Activated CD4-positive, alpha-beta memory T cell treated with anti-CD3 and anti-CD28 coated beads for 36 hours (primary cell): ENCODE measurements at regions not wholly inside any gene's neighbourhood (a gene's known extent, or its start where the extent isn't known, plus 50 kb on each side); places are given as distances from the start of the nearest gene placed in this dataset.

Experiments
- CTCF ChIA-PET: fragments of 350-600 bp; sonication (Branson Sonifier 250); formaldehyde crosslinking; loops from one replicate; lab custom pipeline; 2021; ENCODE audit warnings: antibody characterized with exemption, inconsistent platforms; lab: Charles Lee
- POLR2A ChIA-PET: fragments of 350-600 bp; sonication (Branson Sonifier 250); formaldehyde crosslinking; loops from one replicate; lab custom pipeline; 2021; ENCODE audit warnings: antibody characterized with exemption; lab: Charles Lee
- DNase-seq: peaks from one replicate; pipeline ENCODE4 v3.0.0-alpha.2; 2020
- H3K27ac Mint-ChIP-seq: one replicate; pipeline ENCODE4 v1.8.0; 2021; ENCODE audit warnings: mixed read lengths
- H3K27me3 Mint-ChIP-seq: one replicate; pipeline ENCODE4 v1.8.0; 2021; ENCODE audit warnings: mixed read lengths
- H3K36me3 Mint-ChIP-seq: one replicate; pipeline ENCODE4 v1.8.0; 2021; ENCODE audit warnings: mixed read lengths
- H3K4me1 Mint-ChIP-seq: one replicate; pipeline ENCODE4 v1.8.0; 2021; ENCODE audit warnings: low read depth, mixed read lengths
- H3K4me3 Mint-ChIP-seq: one replicate; pipeline ENCODE4 v1.8.0; 2021; ENCODE audit warnings: mild to moderate bottlenecking, mixed read lengths
- H3K9me3 Mint-ChIP-seq: one replicate; pipeline ENCODE4 v1.8.0; 2021; ENCODE audit warnings: mixed read lengths
- intact Hi-C: fragments of 100-400 bp; cut with micrococcal nuclease; formaldehyde crosslinking; loops from one replicate; pipeline ENCODE4 v1.15.1; 2023

DNA sequence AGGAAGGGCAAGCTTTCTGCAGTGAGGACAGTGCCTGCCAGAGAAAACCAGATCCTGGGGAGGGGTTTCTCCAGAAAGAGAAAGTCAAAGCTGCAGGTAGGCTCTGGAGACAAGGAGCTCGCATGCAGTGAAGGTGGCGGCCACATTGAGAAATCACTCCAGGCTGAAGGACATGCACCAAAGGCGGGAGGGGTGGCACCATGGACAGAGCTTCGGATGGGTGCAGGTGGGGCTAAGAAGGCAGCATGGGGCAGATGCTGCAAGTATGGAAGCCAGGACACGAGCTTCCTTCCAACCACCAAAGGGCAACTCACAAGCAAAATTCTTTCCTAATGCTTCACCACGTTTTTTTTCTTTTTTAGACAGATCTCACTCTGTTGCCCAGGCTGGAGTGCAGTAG is 104.4 kb upstream of the SLC35G4 start:
- intact Hi-C loops = no loop called here

DNA sequence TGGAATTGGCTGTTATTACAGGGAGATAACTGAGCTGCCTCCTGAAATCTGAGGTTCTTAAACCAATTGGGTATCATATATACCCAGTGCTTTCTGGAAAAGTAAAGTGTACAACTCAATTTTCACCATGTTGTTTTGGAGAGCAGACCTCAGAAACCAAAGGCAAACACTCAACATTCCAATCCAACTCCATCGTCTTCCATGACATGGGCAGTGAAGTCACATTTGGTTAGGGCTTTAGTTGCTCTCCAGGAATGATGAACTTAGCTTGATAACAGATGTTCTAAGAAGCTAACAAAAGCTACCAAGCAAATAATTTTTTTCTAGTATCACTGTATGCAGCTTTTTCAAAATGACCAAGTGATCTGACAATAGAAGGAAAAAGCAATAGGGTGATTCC is 107.0 kb upstream of the SLC35G4 start:
- Mint-ChIP-seq H3K27me3 (peaks cover 2% of the 10 kb centered on the region), H3K27ac (no peak overlapping the region), H3K36me3 (no peaks in the 10 kb centered on the region), H3K4me3 (no peak overlapping the region), H3K9me3 (no peaks in the 10 kb centered on the region), H3K4me1 (no peaks in the 10 kb centered on the region)
- ChIA-PET CTCF (interaction anchor here (1.5 kb wide), 1 partner anchor 17 kb away, joined by 5 read pairs; no protein-coding TSS in a partner anchor), POLR2A (no interaction called here)
- intact Hi-C loops = no loop called here
- DNase-seq = no peak

More for the DNA sequence above, 104.4 kb upstream of the SLC35G4 start:
- Mint-ChIP-seq H3K27me3 (peaks cover 2% of the 10 kb centered on the region), H3K4me3 (no peak overlapping the region), H3K36me3 (no peaks in the 10 kb centered on the region), H3K9me3 (no peaks in the 10 kb centered on the region), H3K27ac (no peak overlapping the region), H3K4me1 (no peaks in the 10 kb centered on the region)
- POLR2A ChIA-PET = no interaction called here
- CTCF ChIA-PET = interaction anchor here (1.1 kb wide), 1 partner anchor 195 kb away, joined by 4 read pairs; no protein-coding TSS in a partner anchor
- no peak for DNase-seq

DNA sequence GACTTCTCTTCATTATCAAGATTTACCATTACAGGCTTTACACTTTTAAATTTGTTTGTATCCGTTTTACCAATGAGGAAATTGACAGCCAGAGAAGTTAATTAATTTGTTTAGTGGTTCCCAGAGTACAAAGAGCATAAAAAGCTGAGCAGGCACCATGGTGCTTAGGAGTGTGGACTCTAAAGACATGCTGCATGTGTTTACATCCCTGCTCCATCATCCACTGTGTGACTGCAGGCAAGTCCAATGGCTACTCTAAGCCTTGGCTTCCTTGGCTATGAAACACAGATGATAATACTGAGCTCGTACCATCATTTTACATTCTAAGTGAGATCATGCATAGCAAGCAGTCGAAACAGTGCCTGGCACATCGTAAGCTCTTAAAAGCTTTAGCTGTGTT is 108.0 kb upstream of the SLC35G4 start:
- ChIA-PET POLR2A (no interaction called here), CTCF (interaction anchor here (0.5 to 1.5 kb wide), 2 partner anchors 18 to 154 kb away, joined by 3 to 5 read pairs; no protein-coding TSS in a partner anchor)
- Mint-ChIP-seq H3K27ac (no peak overlapping the region), H3K4me3 (no peak overlapping the region), H3K27me3 (peaks cover 2% of the 10 kb centered on the region), H3K9me3 (no peaks in the 10 kb centered on the region), H3K36me3 (no peaks in the 10 kb centered on the region), H3K4me1 (no peaks in the 10 kb centered on the region)
- DNase-seq = no peak
- intact Hi-C loops = no loop called here

DNA sequence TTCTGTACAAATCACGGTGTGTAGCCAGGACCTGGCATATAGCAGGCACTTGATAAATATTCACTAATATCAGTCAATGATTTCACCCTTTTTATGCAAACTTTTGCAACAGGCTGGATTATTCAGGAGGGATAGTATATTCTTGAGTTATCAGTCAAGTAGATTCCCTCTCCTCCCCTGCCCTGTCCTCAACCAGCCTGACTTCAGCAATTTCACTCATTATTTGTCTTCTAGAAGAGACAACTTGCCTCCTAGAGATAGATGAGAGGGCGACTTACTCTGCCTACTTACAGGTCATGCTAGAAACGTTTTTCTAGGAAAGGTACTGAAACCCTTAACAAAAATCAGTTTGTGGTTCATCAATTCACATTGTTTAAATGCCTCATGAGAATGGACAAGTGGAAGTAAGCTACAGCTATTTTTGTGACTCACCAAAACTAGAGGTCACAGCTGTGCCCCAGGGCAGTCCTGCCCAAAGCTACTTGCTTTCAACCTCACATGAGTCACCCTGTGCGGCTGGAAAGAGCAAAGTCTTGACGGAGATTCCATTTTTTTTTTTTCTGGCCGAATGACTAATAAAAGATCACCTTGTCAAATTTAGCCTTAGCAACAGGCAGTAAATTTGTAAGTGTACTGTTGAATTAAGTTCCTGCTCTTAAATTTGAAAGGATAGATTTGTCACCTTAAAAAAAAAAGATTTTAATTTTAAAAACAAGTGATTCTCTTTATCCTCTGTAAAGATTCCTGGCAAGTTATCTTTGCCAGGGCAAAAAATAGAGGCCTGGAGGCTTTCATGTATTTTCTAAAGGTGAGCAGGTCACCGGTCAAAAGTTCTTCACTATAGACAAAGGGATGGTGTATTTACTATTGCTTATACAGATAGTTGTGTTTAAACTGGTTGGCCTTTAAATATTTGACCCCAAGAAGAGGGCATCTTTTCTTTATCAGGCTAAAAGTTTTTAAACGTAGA is 109.0 kb upstream of the SLC35G4 start:
- H3K9me3 Mint-ChIP-seq = no peaks in the 10 kb centered on the region
- H3K27me3 Mint-ChIP-seq = peaks cover 2% of the 10 kb centered on the region
- H3K4me3 Mint-ChIP-seq = no peak overlapping the region
- H3K4me1 Mint-ChIP-seq = no peaks in the 10 kb centered on the region
- CTCF ChIA-PET = interaction anchor here (0.5 to 0.6 kb wide), 3 partner anchors 12 to 155 kb away, joined by 3 to 4 read pairs (median 3); no protein-coding TSS in a partner anchor
- DNase-seq = no peak
- POLR2A ChIA-PET = no interaction called here
- no peak overlapping the region for H3K27ac Mint-ChIP-seq
- intact Hi-C loops = no loop called here
- H3K36me3 Mint-ChIP-seq = no peaks in the 10 kb centered on the region

DNA sequence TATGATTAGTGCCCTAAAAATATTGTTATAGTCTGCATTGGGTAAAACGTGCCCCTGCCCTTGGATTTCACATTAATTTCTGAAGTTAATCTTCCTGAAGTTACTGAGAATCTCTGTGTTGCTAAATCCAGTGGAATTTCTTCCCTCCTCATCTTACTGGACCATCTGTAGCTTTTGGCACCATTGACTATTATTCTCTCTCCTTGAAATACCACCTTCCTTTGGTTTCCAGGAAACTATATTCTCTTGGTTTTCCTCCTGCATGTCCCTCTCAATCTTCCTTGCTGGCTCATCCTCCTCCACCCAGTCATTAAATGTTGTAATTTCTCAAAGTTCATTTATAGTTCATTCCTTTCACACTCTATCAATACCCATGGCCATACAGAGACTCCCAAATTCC is 110.6 kb upstream of the SLC35G4 start:
- H3K9me3 Mint-ChIP-seq = no peaks in the 10 kb centered on the region
- no peaks in the 10 kb centered on the region for H3K36me3 Mint-ChIP-seq
- DNase-seq = no peak
- no peak overlapping the region for H3K4me3 Mint-ChIP-seq
- CTCF ChIA-PET = no interaction called here
- intact Hi-C loops = no loop called here
- H3K27ac Mint-ChIP-seq = no peak overlapping the region
- no peaks in the 10 kb centered on the region for H3K4me1 Mint-ChIP-seq
- POLR2A ChIA-PET = no interaction called here
- H3K27me3 Mint-ChIP-seq = no peaks in the 10 kb centered on the region

DNA sequence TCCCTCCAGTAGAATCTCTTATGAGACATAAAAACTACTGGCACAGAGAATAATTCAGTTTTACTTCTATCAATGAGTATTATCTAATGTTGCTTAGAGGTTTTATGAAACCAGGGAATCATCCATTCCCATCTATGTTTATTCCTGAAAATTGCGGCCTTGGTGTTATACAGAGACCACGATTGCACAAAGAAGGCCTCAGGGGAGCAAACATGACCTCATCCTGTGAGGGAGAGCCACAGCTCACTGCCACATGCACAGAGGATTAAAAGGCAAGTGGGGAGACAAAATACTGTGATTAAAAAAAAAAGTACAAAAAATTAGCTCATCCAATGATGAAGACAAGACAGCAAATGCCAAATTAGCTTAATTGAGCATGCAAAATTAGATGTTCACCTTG is 111.8 kb upstream of the SLC35G4 start:
- no peak overlapping the region for H3K27ac Mint-ChIP-seq
- H3K4me1 Mint-ChIP-seq = no peaks in the 10 kb centered on the region
- POLR2A ChIA-PET = no interaction called here
- intact Hi-C loops = no loop called here
- no peaks in the 10 kb centered on the region for H3K36me3 Mint-ChIP-seq
- CTCF ChIA-PET = no interaction called here
- no peak for DNase-seq
- H3K27me3 Mint-ChIP-seq = no peaks in the 10 kb centered on the region
- no peaks in the 10 kb centered on the region for H3K9me3 Mint-ChIP-seq
- no peak overlapping the region for H3K4me3 Mint-ChIP-seq

DNA sequence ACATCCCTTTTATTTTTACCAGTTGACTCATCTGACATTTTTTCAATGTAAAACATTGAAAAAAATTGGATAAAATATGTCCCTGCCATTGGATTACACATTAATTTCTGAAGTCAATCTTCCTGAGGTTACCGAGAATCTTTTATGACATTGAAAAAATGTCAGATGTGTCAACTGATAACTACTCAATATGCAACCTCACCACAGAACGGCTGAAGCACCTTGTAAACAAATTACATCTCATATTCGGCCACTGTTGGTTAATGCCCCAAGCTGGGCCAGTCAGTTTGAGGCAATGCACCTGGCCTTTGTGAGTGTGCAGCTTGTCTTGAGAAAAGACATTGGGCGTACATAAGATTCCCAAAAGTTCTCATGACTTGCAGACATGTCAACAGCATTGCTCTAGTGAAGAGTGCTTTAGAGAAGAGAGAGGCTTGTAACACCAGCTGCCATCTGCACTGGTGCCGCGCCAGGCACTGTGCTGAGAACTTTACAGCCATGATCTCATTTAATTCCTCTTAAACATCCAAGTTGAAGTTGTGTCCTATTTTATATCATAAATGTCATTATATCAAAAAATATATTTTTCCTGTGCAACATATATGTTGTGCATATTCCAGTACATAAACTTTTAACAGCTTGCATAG is 112.7 kb upstream of the SLC35G4 start:
- H3K9me3 Mint-ChIP-seq = no peaks in the 10 kb centered on the region
- H3K27me3 Mint-ChIP-seq = no peaks in the 10 kb centered on the region
- H3K36me3 Mint-ChIP-seq = no peaks in the 10 kb centered on the region
- H3K4me1 Mint-ChIP-seq = no peaks in the 10 kb centered on the region
- no peak for DNase-seq
- ChIA-PET CTCF (no interaction called here), POLR2A (no interaction called here)
- intact Hi-C loops = no loop called here
- H3K4me3 Mint-ChIP-seq = no peak overlapping the region
- H3K27ac Mint-ChIP-seq = no peak overlapping the region

DNA sequence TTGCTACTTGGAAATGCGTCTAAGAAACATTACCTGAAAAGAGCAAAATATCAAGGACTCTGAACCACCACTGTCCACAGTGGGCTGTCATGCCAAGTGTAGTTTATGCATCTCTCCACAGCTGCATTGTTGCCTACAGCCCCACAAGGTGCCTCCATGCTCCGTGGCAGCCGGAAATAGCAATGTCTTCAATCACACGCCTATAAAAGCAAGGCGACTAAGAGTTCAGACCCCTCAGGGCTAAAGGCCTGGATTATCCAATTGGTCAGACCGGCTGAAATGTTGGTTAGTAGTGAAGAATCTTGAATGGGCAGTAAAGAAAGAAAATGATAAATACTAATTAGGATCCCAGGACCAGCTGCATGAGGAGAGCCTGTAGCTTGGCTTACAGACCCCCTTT is 114.0 kb upstream of the SLC35G4 start:
- Mint-ChIP-seq H3K27me3 (no peaks in the 10 kb centered on the region), H3K4me1 (no peaks in the 10 kb centered on the region), H3K9me3 (no peaks in the 10 kb centered on the region), H3K36me3 (no peaks in the 10 kb centered on the region), H3K4me3 (no peak overlapping the region), H3K27ac (no peak overlapping the region)
- POLR2A ChIA-PET = no interaction called here
- no peak for DNase-seq
- CTCF ChIA-PET = no interaction called here
- intact Hi-C loops = no loop called here

DNA sequence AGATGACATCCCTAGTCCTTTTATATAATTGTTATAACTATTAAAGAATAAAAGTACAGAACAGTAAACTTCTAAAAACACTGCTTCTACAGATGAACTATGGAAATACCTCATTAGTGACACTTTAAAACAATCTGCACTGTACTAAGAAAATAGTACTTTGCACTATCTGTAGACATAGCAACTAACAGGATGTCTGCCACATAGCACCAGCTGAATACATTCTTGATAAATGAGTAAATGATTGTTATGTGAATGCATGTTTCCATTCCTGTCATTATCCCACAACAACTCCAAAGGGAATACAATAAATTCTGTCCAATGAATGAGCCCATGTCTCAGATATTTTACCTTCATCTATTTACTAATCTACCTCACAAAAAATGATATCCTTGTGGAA is 115.3 kb upstream of the SLC35G4 start:
- Mint-ChIP-seq H3K27me3 (no peaks in the 10 kb centered on the region), H3K4me3 (no peak overlapping the region), H3K27ac (no peak overlapping the region), H3K9me3 (no peaks in the 10 kb centered on the region), H3K4me1 (no peaks in the 10 kb centered on the region), H3K36me3 (no peaks in the 10 kb centered on the region)
- CTCF ChIA-PET = no interaction called here
- intact Hi-C loops = no loop called here
- POLR2A ChIA-PET = no interaction called here
- DNase-seq = no peak

DNA sequence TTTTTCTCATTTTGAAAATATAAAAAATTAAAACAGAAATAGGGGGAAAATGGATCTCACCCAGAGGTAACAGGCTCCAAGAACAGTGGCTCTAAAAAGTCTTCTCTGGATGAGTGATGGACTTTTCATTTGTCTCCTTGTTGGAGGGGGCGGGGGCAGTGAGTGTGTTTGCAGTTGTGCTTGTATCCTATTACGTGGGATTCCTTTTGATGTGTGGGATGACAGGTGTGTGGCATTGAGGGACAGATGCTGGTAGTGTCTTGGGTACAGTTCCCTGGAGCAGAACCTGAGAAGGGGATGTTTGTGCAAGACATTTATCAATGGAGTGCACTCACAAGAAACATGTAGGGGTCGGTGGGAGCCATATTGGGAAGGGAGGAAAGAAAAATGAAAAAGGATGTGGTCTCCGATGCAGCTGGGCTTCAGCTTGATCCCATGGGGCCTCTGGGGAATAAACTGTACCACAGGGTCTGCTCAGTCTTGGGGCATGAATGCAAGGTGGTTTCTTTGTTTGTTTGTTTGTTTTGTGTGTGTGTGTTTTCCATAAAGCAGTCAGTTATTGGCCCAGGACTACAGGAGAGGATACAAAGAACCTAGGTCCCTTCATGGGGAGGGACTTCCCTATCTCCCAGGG is 120.0 kb upstream of the SLC35G4 start:
- Mint-ChIP-seq H3K4me3 (no peak overlapping the region), H3K27me3 (no peaks in the 10 kb centered on the region), H3K27ac (no peak overlapping the region), H3K9me3 (no peaks in the 10 kb centered on the region), H3K4me1 (no peaks in the 10 kb centered on the region), H3K36me3 (no peaks in the 10 kb centered on the region)
- ChIA-PET POLR2A (no interaction called here), CTCF (no interaction called here)
- intact Hi-C loops = no loop called here
- no peak for DNase-seq

DNA sequence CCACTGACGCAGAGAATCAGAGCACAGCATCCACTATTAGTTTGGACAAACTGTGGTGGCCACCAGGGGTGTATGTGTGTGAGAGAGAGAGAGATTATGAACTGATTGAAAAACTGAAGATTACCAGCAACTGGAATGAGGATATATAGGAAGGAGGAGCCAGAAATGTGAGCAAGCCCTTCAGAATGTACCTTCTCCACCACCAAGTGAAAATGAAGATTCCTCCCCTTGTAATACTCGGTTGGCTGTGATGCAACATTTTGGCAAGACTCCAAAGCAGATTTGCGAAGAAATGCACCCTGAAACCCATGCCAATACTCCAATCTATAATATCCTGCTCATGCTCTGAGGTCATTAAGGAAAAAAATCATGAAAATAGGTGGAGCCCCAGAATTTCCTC is 121.2 kb upstream of the SLC35G4 start:
- no peaks in the 10 kb centered on the region for H3K9me3 Mint-ChIP-seq
- DNase-seq = no peak
- H3K27ac Mint-ChIP-seq = no peak overlapping the region
- no peaks in the 10 kb centered on the region for H3K27me3 Mint-ChIP-seq
- H3K4me1 Mint-ChIP-seq = no peaks in the 10 kb centered on the region
- no peaks in the 10 kb centered on the region for H3K36me3 Mint-ChIP-seq
- POLR2A ChIA-PET = no interaction called here
- H3K4me3 Mint-ChIP-seq = no peak overlapping the region
- intact Hi-C loops = no loop called here
- CTCF ChIA-PET = no interaction called here

DNA sequence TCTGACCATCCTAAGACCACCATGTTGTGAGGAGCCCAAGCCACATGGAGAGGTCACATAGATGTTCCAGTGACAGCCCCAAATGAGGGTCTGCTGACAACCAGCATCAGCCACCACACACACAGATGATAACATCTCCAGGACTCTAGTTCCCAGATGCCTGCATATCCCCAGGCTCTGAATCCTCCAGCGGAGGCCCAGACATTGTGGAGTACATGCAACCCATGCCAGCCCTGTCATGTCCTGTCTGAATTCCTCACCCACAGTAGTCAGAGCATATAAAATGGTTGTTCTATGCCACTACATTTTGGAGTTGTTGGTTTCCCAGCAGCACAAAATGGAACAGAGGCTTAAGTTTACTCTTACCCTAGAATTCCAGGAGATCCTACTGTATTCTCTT is 122.0 kb upstream of the SLC35G4 start:
- no peaks in the 10 kb centered on the region for H3K36me3 Mint-ChIP-seq
- peaks cover 3% of the 10 kb centered on the region for H3K27me3 Mint-ChIP-seq
- H3K27ac Mint-ChIP-seq = no peak overlapping the region
- intact Hi-C loops = no loop called here
- CTCF ChIA-PET = no interaction called here
- no peak overlapping the region for H3K4me3 Mint-ChIP-seq
- no peak for DNase-seq
- POLR2A ChIA-PET = no interaction called here
- H3K9me3 Mint-ChIP-seq = no peaks in the 10 kb centered on the region
- H3K4me1 Mint-ChIP-seq = no peaks in the 10 kb centered on the region
